Breast epithelium (tissue), 4 donors: ENCODE measurements at regions not wholly inside any gene's neighbourhood (a gene's known extent, or its start where the extent isn't known, plus 50 kb on each side); places are given as distances from the start of the nearest gene placed in this dataset.

Experiments
- DNase-seq, 2 donors: peaks; one replicate each; pipeline ENCODE4 v3.0.0-alpha.2; 2019; ENCODE audit warnings: low spot score in 2 of 2
- H3K27ac ChIP-seq, 2 donors: fragments of 200-600 bp; sonication (generic) in 1 of 2; one replicate each; pipeline ENCODE4 v1.5.1; 2016 to 2019; ENCODE audit warnings: mild to moderate bottlenecking in 1 of 2
- H3K27me3 ChIP-seq, 2 donors: fragments of 200-600 bp; sonication (generic) in 1 of 2; one replicate each; pipeline versions ENCODE4 v1.5.1 to v1.6.0; 2017 to 2019; ENCODE audit warnings: control low read depth in 1 of 2, mild to moderate bottlenecking in 1 of 2
- H3K36me3 ChIP-seq: fragments of 200-600 bp; one replicate; pipeline ENCODE4 v1.5.1; 2019
- H3K4me1 ChIP-seq, 2 donors: fragments of 200-600 bp; sonication (generic); one replicate each; pipeline ENCODE4 v1.5.1; 2016 to 2019; ENCODE audit warnings: control low read depth in 1 of 2
- H3K4me3 ChIP-seq, 3 donors: fragments of 200-600 bp; sonication (generic); 1 replicate in 2 of 3; 2 replicates in 1 of 3; pipeline ENCODE4 v1.5.1; 2016 to 2019; ENCODE audit warnings: mild to moderate bottlenecking in 3 of 3, moderate library complexity in 2 of 3
- H3K9me3 ChIP-seq, 2 donors: fragments of 200-600 bp; sonication (generic) in 1 of 2; one replicate each; pipeline ENCODE4 v1.5.1; 2016 to 2019; ENCODE audit warnings: control low read depth in 1 of 2
- POLR2A ChIP-seq: fragments of 450-650 bp; IDR thresholded peaks from one replicate; pipeline ENCODE4 v1.6.1; 2016; ENCODE audit warnings: antibody characterized with exemption, mild to moderate bottlenecking, moderate library complexity
- POLR2AphosphoS5 ChIP-seq, 3 donors: sonication (generic); formaldehyde crosslinking; IDR thresholded peaks; one replicate each; pipeline ENCODE4 v1.6.1; 2017; ENCODE audit warnings: antibody characterized with exemption in 3 of 3
- intact Hi-C: fragments of 100-400 bp; cut with DNase I; formaldehyde crosslinking; loops from one replicate; pipeline ENCODE4 v1.15.1; 2023; ENCODE audit warnings: low total_unique reads
- TF ChIP-seq, protein P1 (sequence below), 3 donors: fragments of 450-650 bp; IDR thresholded peaks; one replicate each; pipeline ENCODE4 v1.5.1; 2016 to 2017; ENCODE audit warnings: antibody characterized with exemption in 3 of 3, mild to moderate bottlenecking in 3 of 3, moderate library complexity in 3 of 3

DNA sequence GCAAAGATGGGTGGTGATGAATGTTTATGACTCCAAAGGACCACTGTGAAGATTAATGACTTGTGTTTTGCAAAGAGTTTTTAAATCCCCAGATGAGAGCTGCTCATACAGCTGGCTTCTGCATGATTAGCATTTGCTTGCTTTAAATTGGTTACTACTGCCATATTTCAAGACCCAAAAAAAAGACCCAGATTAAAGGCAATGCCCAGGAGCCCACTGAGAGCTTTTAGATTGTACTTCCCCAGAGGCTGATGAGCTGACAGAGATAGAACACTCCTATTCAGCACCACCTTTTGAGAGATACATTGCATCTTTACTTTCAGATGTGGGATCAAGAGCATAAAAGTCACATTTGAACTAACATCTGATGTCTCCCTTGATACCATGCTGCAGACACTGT, 142.0 kb downstream of the HNRNPD start:
- H3K9me3 ChIP-seq: no peaks in the 10 kb centered on the region
- no peak overlapping the region for H3K4me3 ChIP-seq
- H3K4me1 ChIP-seq: no peaks in the 10 kb centered on the region
- TF ChIP-seq, protein P1, sequence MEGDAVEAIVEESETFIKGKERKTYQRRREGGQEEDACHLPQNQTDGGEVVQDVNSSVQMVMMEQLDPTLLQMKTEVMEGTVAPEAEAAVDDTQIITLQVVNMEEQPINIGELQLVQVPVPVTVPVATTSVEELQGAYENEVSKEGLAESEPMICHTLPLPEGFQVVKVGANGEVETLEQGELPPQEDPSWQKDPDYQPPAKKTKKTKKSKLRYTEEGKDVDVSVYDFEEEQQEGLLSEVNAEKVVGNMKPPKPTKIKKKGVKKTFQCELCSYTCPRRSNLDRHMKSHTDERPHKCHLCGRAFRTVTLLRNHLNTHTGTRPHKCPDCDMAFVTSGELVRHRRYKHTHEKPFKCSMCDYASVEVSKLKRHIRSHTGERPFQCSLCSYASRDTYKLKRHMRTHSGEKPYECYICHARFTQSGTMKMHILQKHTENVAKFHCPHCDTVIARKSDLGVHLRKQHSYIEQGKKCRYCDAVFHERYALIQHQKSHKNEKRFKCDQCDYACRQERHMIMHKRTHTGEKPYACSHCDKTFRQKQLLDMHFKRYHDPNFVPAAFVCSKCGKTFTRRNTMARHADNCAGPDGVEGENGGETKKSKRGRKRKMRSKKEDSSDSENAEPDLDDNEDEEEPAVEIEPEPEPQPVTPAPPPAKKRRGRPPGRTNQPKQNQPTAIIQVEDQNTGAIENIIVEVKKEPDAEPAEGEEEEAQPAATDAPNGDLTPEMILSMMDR (IDR thresholded peaks at IDR 0.05): no peak
- no peak for TF ChIP-seq POLR2AphosphoS5 (IDR thresholded peaks at IDR 0.05)
- no peak for TF ChIP-seq POLR2A
- DNase-seq: no peak
- no peak overlapping the region for H3K27ac ChIP-seq
- H3K36me3 ChIP-seq: no peaks in the 10 kb centered on the region
- no peaks in the 10 kb centered on the region for H3K27me3 ChIP-seq
- intact Hi-C loops: no loop called here

DNA sequence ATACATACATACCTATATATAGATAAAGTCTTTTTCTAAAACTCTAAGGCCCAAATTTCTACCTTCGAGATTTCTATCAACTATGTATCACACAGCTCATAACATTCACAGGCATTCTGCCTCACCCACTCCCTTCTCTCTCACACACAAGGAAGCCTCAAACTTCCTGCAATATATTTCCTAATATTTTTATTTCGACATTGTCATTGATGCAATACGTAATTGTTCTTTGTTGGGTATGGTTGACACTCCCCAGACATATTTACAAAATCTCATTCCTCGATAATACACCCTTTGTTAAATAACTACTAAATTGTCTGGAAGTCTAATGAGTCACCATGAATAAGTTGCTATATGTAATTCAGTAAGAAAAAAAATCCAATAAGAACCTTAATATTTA, 143.5 kb downstream of the HNRNPD start:
- no peaks in the 10 kb centered on the region for H3K4me1 ChIP-seq
- no peaks in the 10 kb centered on the region for H3K27me3 ChIP-seq
- intact Hi-C loops: no loop called here
- no peaks in the 10 kb centered on the region for H3K36me3 ChIP-seq
- H3K4me3 ChIP-seq: no peak overlapping the region
- TF ChIP-seq POLR2A: no peak
- no peak for TF ChIP-seq POLR2AphosphoS5 (IDR thresholded peaks at IDR 0.05)
- TF ChIP-seq, protein P1 (IDR thresholded peaks at IDR 0.05): no peak
- no peak for DNase-seq
- H3K9me3 ChIP-seq: no peaks in the 10 kb centered on the region
- H3K27ac ChIP-seq: peak overlapping the region; percentile 39 to 77

DNA sequence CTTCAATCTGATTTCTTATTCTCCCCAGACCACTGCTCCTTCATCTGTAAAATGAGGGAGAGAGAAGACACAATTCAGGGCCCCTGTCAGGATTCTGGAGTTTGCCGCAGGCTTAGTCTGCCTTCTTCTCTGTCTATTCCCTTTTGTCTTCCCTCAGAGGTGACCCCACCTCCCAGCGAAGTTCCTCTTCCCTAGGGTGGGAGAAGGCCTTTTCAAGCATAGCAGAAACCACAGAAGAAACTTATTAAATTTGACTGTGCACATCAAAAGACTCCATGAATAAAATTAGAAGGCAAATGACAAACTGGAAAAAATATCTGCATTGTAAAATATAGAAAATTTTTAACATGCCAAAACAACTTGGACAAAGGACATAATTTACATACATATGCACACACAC, 148.8 kb downstream of the HNRNPD start:
- Histone ChIP-seq H3K4me1 (no peaks in the 10 kb centered on the region), H3K4me3 (no peak overlapping the region), H3K36me3 (no peaks in the 10 kb centered on the region), H3K27ac (no peak overlapping the region), H3K9me3 (no peaks in the 10 kb centered on the region), H3K27me3 (no peaks in the 10 kb centered on the region)
- TF ChIP-seq POLR2AphosphoS5 (IDR thresholded peaks at IDR 0.05): no peak
- no peak for TF ChIP-seq POLR2A
- TF ChIP-seq, protein P1 (IDR thresholded peaks at IDR 0.05): no peak
- DNase-seq: no peak
- intact Hi-C loops: no loop called here

DNA sequence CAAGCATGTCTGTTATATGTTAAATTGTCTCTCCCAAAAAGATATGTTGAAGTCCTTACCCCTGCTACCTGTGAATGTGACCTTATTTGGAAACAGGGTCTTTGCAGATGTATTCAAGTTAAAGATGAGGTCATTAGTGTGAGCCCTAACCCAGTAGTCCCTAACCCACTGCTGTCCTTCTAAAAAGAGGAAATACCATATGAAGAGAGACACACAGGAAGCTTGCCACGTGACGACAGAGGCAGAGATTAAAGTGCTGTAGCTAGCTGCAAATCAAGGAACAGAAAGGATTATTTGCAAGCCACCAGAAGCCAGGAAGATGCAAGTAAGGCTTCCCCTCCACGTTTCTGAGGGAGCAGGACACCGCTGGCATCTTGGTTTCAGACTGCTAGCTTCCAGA, 150.1 kb downstream of the HNRNPD start:
- Histone ChIP-seq H3K4me1 (no peaks in the 10 kb centered on the region), H3K36me3 (no peaks in the 10 kb centered on the region), H3K4me3 (no peak overlapping the region), H3K9me3 (no peaks in the 10 kb centered on the region), H3K27me3 (no peaks in the 10 kb centered on the region), H3K27ac (no peak overlapping the region)
- intact Hi-C loops: no loop called here
- no peak for DNase-seq
- TF ChIP-seq, protein P1 (IDR thresholded peaks at IDR 0.05): no peak
- TF ChIP-seq POLR2AphosphoS5 (IDR thresholded peaks at IDR 0.05): no peak
- no peak for TF ChIP-seq POLR2A

DNA sequence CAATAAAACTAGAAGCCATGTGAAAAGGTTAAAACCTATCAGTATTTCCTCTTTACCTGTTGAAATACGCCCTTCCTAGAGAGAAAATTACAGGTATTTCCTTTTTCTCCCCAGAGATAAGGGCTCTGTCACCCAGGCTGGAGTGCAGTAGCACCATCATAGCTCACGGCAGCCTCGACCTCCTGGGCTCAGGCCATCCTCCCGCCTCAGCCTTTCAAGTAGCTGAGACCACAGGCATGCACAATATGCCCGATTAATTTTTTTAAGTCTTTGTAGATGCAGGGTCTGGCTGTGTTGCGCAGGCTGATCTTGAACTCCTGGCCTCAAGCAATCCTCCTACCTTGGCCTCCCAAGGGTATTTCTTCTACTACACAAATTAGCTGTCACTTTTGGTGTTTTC, 154.4 kb downstream of the HNRNPD start:
- no peak for DNase-seq
- Histone ChIP-seq H3K27me3 (no peaks in the 10 kb centered on the region), H3K27ac (no peak overlapping the region), H3K4me3 (no peak overlapping the region), H3K4me1 (no peaks in the 10 kb centered on the region), H3K36me3 (no peaks in the 10 kb centered on the region), H3K9me3 (no peaks in the 10 kb centered on the region)
- intact Hi-C loops: no loop called here
- TF ChIP-seq, protein P1 (IDR thresholded peaks at IDR 0.05): no peak
- TF ChIP-seq POLR2AphosphoS5 (IDR thresholded peaks at IDR 0.05) (no peak), POLR2A (no peak)
